ENCODE measurements at regions not wholly inside any gene's neighbourhood (a gene's known extent, or its start where the extent isn't known, plus 50 kb on each side); places are given as distances from the start of the nearest gene placed in this dataset.
"Not testable (repeated sequence)": the region's sequence is repeated elsewhere in the genome, so short reads cannot be mapped to it uniquely, and the experiment has no call there.

GRCh38 chr14:83289390-83289789, 1755.7 kb upstream of the SEL1L start:
- no peak overlapping the region for H3K4me3 ChIP-seq (ENCODE audit: low read depth in 1 of 5, low read length in 5 of 5)
- H3K27me3 ChIP-seq (ENCODE audit: control insufficient read depth in 5 of 5, insufficient read depth in 4 of 5, low read length in 5 of 5): no peaks in the 10 kb centered on the region
- H3K9ac ChIP-seq (ENCODE audit: low read length in 5 of 5): no peak overlapping the region
- no peaks in the 10 kb centered on the region for H3K36me3 ChIP-seq (ENCODE audit: control insufficient read depth in 5 of 5, insufficient read depth in 5 of 5, low read length in 5 of 5)
- H3K27ac ChIP-seq (ENCODE audit: low read depth, low read length): no peak overlapping the region
- no peaks in the 10 kb centered on the region for H3K4me1 ChIP-seq (ENCODE audit: control insufficient read depth in 5 of 5, insufficient read depth in 5 of 5, low read length in 5 of 5)
- H3K9me3 ChIP-seq (ENCODE audit: control insufficient read depth in 5 of 5, low read length in 5 of 5): no peaks in the 10 kb centered on the region

GRCh38 chr14:83289896-83290295, 1756.2 kb upstream of the SEL1L start:
- no peaks in the 10 kb centered on the region for H3K27me3 ChIP-seq (ENCODE audit: control insufficient read depth in 5 of 5, insufficient read depth in 4 of 5, low read length in 5 of 5)
- H3K9ac ChIP-seq (ENCODE audit: low read length in 5 of 5): no peak overlapping the region
- H3K4me3 ChIP-seq (ENCODE audit: low read depth in 1 of 5, low read length in 5 of 5): no peak overlapping the region
- H3K9me3 ChIP-seq (ENCODE audit: control insufficient read depth in 5 of 5, low read length in 5 of 5): no peaks in the 10 kb centered on the region
- H3K4me1 ChIP-seq (ENCODE audit: control insufficient read depth in 5 of 5, insufficient read depth in 5 of 5, low read length in 5 of 5): peaks cover 0 to 2% (median 0%) of the 10 kb centered on the region in 5 donors
- H3K36me3 ChIP-seq (ENCODE audit: control insufficient read depth in 5 of 5, insufficient read depth in 5 of 5, low read length in 5 of 5): no peaks in the 10 kb centered on the region
- no peak overlapping the region for H3K27ac ChIP-seq (ENCODE audit: low read depth, low read length)

GRCh38 chr14:83290447-83290846, 1756.8 kb upstream of the SEL1L start:
- Histone ChIP-seq H3K27ac (ENCODE audit: low read depth, low read length) (no peak overlapping the region), H3K4me1 (ENCODE audit: control insufficient read depth in 5 of 5, insufficient read depth in 5 of 5, low read length in 5 of 5) (peaks cover 0 to 7% (median 2%) of the 10 kb centered on the region in 5 donors), H3K4me3 (ENCODE audit: low read depth in 1 of 5, low read length in 5 of 5) (no peak overlapping the region), H3K9me3 (ENCODE audit: control insufficient read depth in 5 of 5, low read length in 5 of 5) (no peaks in the 10 kb centered on the region), H3K9ac (ENCODE audit: low read length in 5 of 5) (no peak overlapping the region), H3K27me3 (ENCODE audit: control insufficient read depth in 5 of 5, insufficient read depth in 4 of 5, low read length in 5 of 5) (no peaks in the 10 kb centered on the region), H3K36me3 (ENCODE audit: control insufficient read depth in 5 of 5, insufficient read depth in 5 of 5, low read length in 5 of 5) (no peaks in the 10 kb centered on the region)

- H3K27me3 ChIP-seq (ENCODE audit: control insufficient read depth in 5 of 5, insufficient read depth in 4 of 5, low read length in 5 of 5): no peaks in the 10 kb centered on the region
- no peaks in the 10 kb centered on the region for H3K36me3 ChIP-seq (ENCODE audit: control insufficient read depth in 5 of 5, insufficient read depth in 5 of 5, low read length in 5 of 5)
- H3K9ac ChIP-seq (ENCODE audit: low read length in 5 of 5): no peak overlapping the region
- H3K27ac ChIP-seq (ENCODE audit: low read depth, low read length): no peak overlapping the region
- peaks cover 0 to 7% (median 2%) of the 10 kb centered on the region in 5 donors for H3K4me1 ChIP-seq (ENCODE audit: control insufficient read depth in 5 of 5, insufficient read depth in 5 of 5, low read length in 5 of 5)
- H3K9me3 ChIP-seq (ENCODE audit: control insufficient read depth in 5 of 5, low read length in 5 of 5): no peaks in the 10 kb centered on the region
- H3K4me3 ChIP-seq (ENCODE audit: low read depth in 1 of 5, low read length in 5 of 5): no peak overlapping the region
Observed at GRCh38 chr14:83291714-83292113, 1758.1 kb upstream of the SEL1L start.

- no peak overlapping the region for H3K4me3 ChIP-seq (ENCODE audit: low read depth in 1 of 5, low read length in 5 of 5)
Observed at GRCh38 chr14:83294941-83295340, 1761.3 kb upstream of the SEL1L start.

GRCh38 chr14:83297361-83297760, 1763.7 kb upstream of the SEL1L start:
- Histone ChIP-seq H3K4me3 (ENCODE audit: low read depth in 1 of 5, low read length in 5 of 5) (no peak overlapping the region), H3K36me3 (ENCODE audit: control insufficient read depth in 5 of 5, insufficient read depth in 5 of 5, low read length in 5 of 5) (no peaks in the 10 kb centered on the region), H3K27ac (ENCODE audit: low read depth, low read length) (no peak overlapping the region), H3K27me3 (ENCODE audit: control insufficient read depth in 5 of 5, insufficient read depth in 4 of 5, low read length in 5 of 5) (no peaks in the 10 kb centered on the region), H3K9me3 (ENCODE audit: control insufficient read depth in 5 of 5, low read length in 5 of 5) (no peaks in the 10 kb centered on the region), H3K4me1 (ENCODE audit: control insufficient read depth in 5 of 5, insufficient read depth in 5 of 5, low read length in 5 of 5) (peaks cover 0 to 7% (median 2%) of the 10 kb centered on the region in 5 donors), H3K9ac (ENCODE audit: low read length in 5 of 5) (no peak overlapping the region)

More at GRCh38 chr14:83294941-83295340, 1761.3 kb upstream of the SEL1L start:
- no peaks in the 10 kb centered on the region for H3K27me3 ChIP-seq (ENCODE audit: control insufficient read depth in 5 of 5, insufficient read depth in 4 of 5, low read length in 5 of 5)
- H3K9ac ChIP-seq (ENCODE audit: low read length in 5 of 5): no peak overlapping the region
- no peak overlapping the region for H3K27ac ChIP-seq (ENCODE audit: low read depth, low read length)
- no peaks in the 10 kb centered on the region for H3K9me3 ChIP-seq (ENCODE audit: control insufficient read depth in 5 of 5, low read length in 5 of 5)
- H3K36me3 ChIP-seq (ENCODE audit: control insufficient read depth in 5 of 5, insufficient read depth in 5 of 5, low read length in 5 of 5): no peaks in the 10 kb centered on the region
- peaks cover 0 to 7% (median 2%) of the 10 kb centered on the region in 5 donors for H3K4me1 ChIP-seq (ENCODE audit: control insufficient read depth in 5 of 5, insufficient read depth in 5 of 5, low read length in 5 of 5)

GRCh38 chr14:83298016-83298415, 1764.4 kb upstream of the SEL1L start:
- H3K9ac ChIP-seq (ENCODE audit: low read length in 5 of 5); H3K27ac ChIP-seq (ENCODE audit: low read depth, low read length); H3K9me3 ChIP-seq (ENCODE audit: control insufficient read depth in 5 of 5, low read length in 5 of 5); H3K36me3 ChIP-seq (ENCODE audit: control insufficient read depth in 5 of 5, insufficient read depth in 5 of 5, low read length in 5 of 5); H3K4me3 ChIP-seq (ENCODE audit: low read depth in 1 of 5, low read length in 5 of 5); H3K4me1 ChIP-seq (ENCODE audit: control insufficient read depth in 5 of 5, insufficient read depth in 5 of 5, low read length in 5 of 5); H3K27me3 ChIP-seq (ENCODE audit: control insufficient read depth in 5 of 5, insufficient read depth in 4 of 5, low read length in 5 of 5): not testable (repeated sequence)

GRCh38 chr14:83300476-83301064, 1766.9 kb upstream of the SEL1L start:
- Histone ChIP-seq H3K36me3 (ENCODE audit: control insufficient read depth in 5 of 5, insufficient read depth in 5 of 5, low read length in 5 of 5) (no peaks in the 10 kb centered on the region), H3K9me3 (ENCODE audit: control insufficient read depth in 5 of 5, low read length in 5 of 5) (no peaks in the 10 kb centered on the region), H3K27me3 (ENCODE audit: control insufficient read depth in 5 of 5, insufficient read depth in 4 of 5, low read length in 5 of 5) (no peaks in the 10 kb centered on the region), H3K4me3 (ENCODE audit: low read depth in 1 of 5, low read length in 5 of 5) (no peak overlapping the region), H3K27ac (ENCODE audit: low read depth, low read length) (no peak overlapping the region), H3K4me1 (ENCODE audit: control insufficient read depth in 5 of 5, insufficient read depth in 5 of 5, low read length in 5 of 5) (no peaks in the 10 kb centered on the region), H3K9ac (ENCODE audit: low read length in 5 of 5) (no peak overlapping the region)

- Histone ChIP-seq H3K27ac (ENCODE audit: low read depth, low read length) (no peak overlapping the region), H3K27me3 (ENCODE audit: control insufficient read depth in 5 of 5, insufficient read depth in 4 of 5, low read length in 5 of 5) (no peaks in the 10 kb centered on the region), H3K9me3 (ENCODE audit: control insufficient read depth in 5 of 5, low read length in 5 of 5) (no peaks in the 10 kb centered on the region), H3K4me1 (ENCODE audit: control insufficient read depth in 5 of 5, insufficient read depth in 5 of 5, low read length in 5 of 5) (no peaks in the 10 kb centered on the region), H3K4me3 (ENCODE audit: low read depth in 1 of 5, low read length in 5 of 5) (no peak overlapping the region), H3K9ac (ENCODE audit: low read length in 5 of 5) (no peak overlapping the region), H3K36me3 (ENCODE audit: control insufficient read depth in 5 of 5, insufficient read depth in 5 of 5, low read length in 5 of 5) (no peaks in the 10 kb centered on the region)
Observed at GRCh38 chr14:83301791-83302190, 1768.1 kb upstream of the SEL1L start.

- Histone ChIP-seq H3K9me3 (ENCODE audit: control insufficient read depth in 5 of 5, low read length in 5 of 5) (no peaks in the 10 kb centered on the region), H3K27ac (ENCODE audit: low read depth, low read length) (no peak overlapping the region), H3K9ac (ENCODE audit: low read length in 5 of 5) (no peak overlapping the region), H3K36me3 (ENCODE audit: control insufficient read depth in 5 of 5, insufficient read depth in 5 of 5, low read length in 5 of 5) (no peaks in the 10 kb centered on the region), H3K4me1 (ENCODE audit: control insufficient read depth in 5 of 5, insufficient read depth in 5 of 5, low read length in 5 of 5) (no peaks in the 10 kb centered on the region), H3K4me3 (ENCODE audit: low read depth in 1 of 5, low read length in 5 of 5) (no peak overlapping the region), H3K27me3 (ENCODE audit: control insufficient read depth in 5 of 5, insufficient read depth in 4 of 5, low read length in 5 of 5) (no peaks in the 10 kb centered on the region)
Observed at GRCh38 chr14:83309211-83309610, 1775.6 kb upstream of the SEL1L start.

GRCh38 chr14:83309833-83310232, 1776.2 kb upstream of the SEL1L start:
- Histone ChIP-seq H3K9ac (ENCODE audit: low read length in 5 of 5) (no peak overlapping the region), H3K27ac (ENCODE audit: low read depth, low read length) (no peak overlapping the region), H3K4me3 (ENCODE audit: low read depth in 1 of 5, low read length in 5 of 5) (no peak overlapping the region), H3K4me1 (ENCODE audit: control insufficient read depth in 5 of 5, insufficient read depth in 5 of 5, low read length in 5 of 5) (no peaks in the 10 kb centered on the region), H3K27me3 (ENCODE audit: control insufficient read depth in 5 of 5, insufficient read depth in 4 of 5, low read length in 5 of 5) (no peaks in the 10 kb centered on the region), H3K9me3 (ENCODE audit: control insufficient read depth in 5 of 5, low read length in 5 of 5) (no peaks in the 10 kb centered on the region), H3K36me3 (ENCODE audit: control insufficient read depth in 5 of 5, insufficient read depth in 5 of 5, low read length in 5 of 5) (no peaks in the 10 kb centered on the region)
